MM.1S (cell line): ENCODE measurements at regions not wholly inside any gene's neighbourhood (a gene's known extent, or its start where the extent isn't known, plus 50 kb on each side); places are given as distances from the start of the nearest gene placed in this dataset.

Experiments used
- DNase-seq: peaks from one replicate; pipeline ENCODE4 v3.0.0-alpha.2; 2015
- H2AFZ ChIP-seq: fragments of 300-600 bp; sonication (generic); 2 replicates; pipeline ENCODE4 v1.6.0; 2016; ENCODE audit warnings: antibody characterized with exemption, low read length
- H3F3A ChIP-seq: fragments of 300-600 bp; sonication (generic); 2 replicates; pipeline ENCODE4 v1.6.1; 2016; ENCODE audit warnings: mild to moderate bottlenecking, antibody characterized with exemption, low read length, moderate library complexity, mixed read lengths; ENCODE audit not compliant: insufficient read depth
- H3K27ac ChIP-seq: fragments of 300-600 bp; sonication (generic); 2 replicates; pipeline ENCODE4 v1.5.1; 2016; ENCODE audit warnings: mild to moderate bottlenecking, low read length
- H3K27me3 ChIP-seq: fragments of 300-600 bp; sonication (generic); replicated peaks from 2 replicates; pipeline ENCODE4 v1.6.0; 2016; ENCODE audit warnings: low read length; ENCODE audit not compliant: insufficient read depth
- H3K36me3 ChIP-seq: fragments of 300-600 bp; sonication (generic); replicated peaks from 2 replicates; pipeline ENCODE4 v1.6.1; 2016; ENCODE audit warnings: mild to moderate bottlenecking, low read length, mixed read lengths; ENCODE audit not compliant: insufficient read depth
- H3K4me1 ChIP-seq: fragments of 300-600 bp; sonication (generic); 2 replicates; pipeline ENCODE4 v1.6.1; 2016; ENCODE audit warnings: low read length, mixed read lengths
- H3K4me2 ChIP-seq: fragments of 300-600 bp; sonication (generic); 2 replicates; pipeline ENCODE4 v1.6.0; 2016; ENCODE audit warnings: low read depth, low read length
- H3K4me3 ChIP-seq: fragments of 300-600 bp; sonication (generic); 2 replicates; pipeline ENCODE4 v1.5.1; 2016; ENCODE audit warnings: low read length, mixed read lengths
- H3K79me2 ChIP-seq: fragments of 300-600 bp; sonication (generic); 2 replicates; pipeline ENCODE4 v1.6.1; 2016; ENCODE audit warnings: mixed run types, low read length, mixed read lengths
- H3K9ac ChIP-seq: fragments of 300-600 bp; sonication (generic); 2 replicates; pipeline ENCODE4 v1.6.1; 2016; ENCODE audit warnings: low read length, mixed read lengths
- H3K9me2 ChIP-seq: fragments of 300-600 bp; sonication (generic); replicated peaks from 2 replicates; pipeline ENCODE4 v1.6.1; 2016; ENCODE audit warnings: mild to moderate bottlenecking, low read length, mixed read lengths; ENCODE audit not compliant: insufficient read depth
- H3K9me3 ChIP-seq: fragments of 300-600 bp; sonication (generic); replicated peaks from 2 replicates; pipeline ENCODE4 v1.6.1; 2016; ENCODE audit warnings: mild to moderate bottlenecking, low read length, mixed read lengths; ENCODE audit not compliant: insufficient read depth
- H4K20me1 ChIP-seq: fragments of 300-600 bp; sonication (generic); 2 replicates; pipeline ENCODE4 v1.6.1; 2016; ENCODE audit warnings: mild to moderate bottlenecking, low read length, moderate library complexity, mixed read lengths; ENCODE audit not compliant: insufficient read depth
- EZH2 ChIP-seq: fragments of 300-600 bp; sonication (generic); optimal IDR thresholded peaks from 2 replicates; pipeline ENCODE3; 2017; ENCODE audit warnings: low read depth, mild to moderate bottlenecking, antibody characterized with exemption, low read length, mixed read lengths
- EZH2phosphoT487 ChIP-seq: fragments of 300-600 bp; sonication (generic); IDR thresholded peaks from 2 replicates; pipeline ENCODE4 v1.6.1; 2018; ENCODE audit warnings: antibody characterized with exemption, low read length
- TF ChIP-seq, protein P1 (sequence below): fragments of 300-600 bp; sonication (generic); IDR thresholded peaks from 2 replicates; pipeline ENCODE4 v1.5.1; 2016; ENCODE audit warnings: antibody characterized with exemption, low read length, mixed read lengths

GRCh38 chr21:36605426-36605825, 93.5 kb upstream of the SIM2 start:
- Histone ChIP-seq H3F3A (no peaks in the 10 kb centered on the region), H3K9me2 (no peaks in the 10 kb centered on the region), H3K4me2 (no peak overlapping the region), H3K27me3 (0 out of 2 replicates have a peak, but pooled peaks cover 4% of the 10 kb centered on the region), H3K9ac (no peak overlapping the region), H3K79me2 (no peaks in the 10 kb centered on the region), H3K36me3 (no peaks in the 10 kb centered on the region), H3K9me3 (no peaks in the 10 kb centered on the region), H3K27ac (no peak overlapping the region), H3K4me3 (no peak overlapping the region), H2AFZ (no peak overlapping the region), H4K20me1 (no peaks in the 10 kb centered on the region), H3K4me1 (no peaks in the 10 kb centered on the region)
- no peak for TF ChIP-seq EZH2
- DNase-seq, result no peak

DNA sequence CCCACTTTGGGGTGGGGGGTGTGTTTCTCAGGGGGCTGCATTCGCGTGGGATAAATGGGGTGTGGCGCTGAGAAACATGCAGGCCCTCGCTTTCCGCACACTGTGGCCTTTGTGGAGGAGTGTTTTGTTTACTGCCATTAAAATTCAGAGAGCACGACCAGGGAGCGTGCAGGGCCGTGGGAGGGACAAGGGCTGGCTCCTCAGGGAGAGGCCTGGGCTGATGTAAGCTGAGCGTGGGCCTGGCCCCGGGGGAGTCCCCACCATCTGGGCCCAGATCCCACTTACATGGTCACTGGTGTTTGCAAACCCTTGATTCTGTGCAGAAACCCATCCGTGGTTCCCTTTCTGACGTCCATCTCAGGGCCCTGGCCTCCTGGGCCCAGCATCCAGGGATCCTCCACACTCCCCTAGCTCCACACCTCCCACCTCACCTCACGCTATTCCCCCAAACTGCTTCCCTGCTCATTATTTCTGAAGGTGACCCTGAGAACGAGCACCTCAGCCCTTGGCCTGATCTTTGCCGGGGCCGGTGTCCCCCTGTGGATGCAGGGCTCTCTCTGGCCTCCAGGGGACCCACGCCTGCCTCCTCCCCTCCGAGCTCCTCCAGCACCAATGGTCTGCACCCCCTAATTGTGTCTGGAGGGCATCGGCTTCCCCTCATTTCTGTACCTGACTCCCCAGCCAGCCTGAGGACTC, 92.5 kb upstream of the SIM2 start:
- H4K20me1 ChIP-seq, result no peaks in the 10 kb centered on the region

DNA sequence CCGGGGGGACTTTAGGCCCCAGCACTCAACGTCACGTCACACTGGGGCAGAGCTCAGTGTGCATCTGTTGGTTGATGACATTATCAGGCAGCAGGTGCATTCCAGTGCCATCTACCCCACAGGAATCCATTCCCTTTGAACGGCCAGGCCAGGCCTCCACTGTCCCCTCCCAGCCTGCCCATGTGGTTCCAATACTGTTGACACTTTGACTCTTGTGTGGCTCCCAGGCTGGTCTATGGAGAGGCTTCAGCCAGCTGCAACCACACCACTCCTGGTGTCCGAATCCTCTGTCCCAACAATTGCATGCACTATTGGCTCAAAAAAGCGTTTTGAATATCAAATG, 92.0 kb upstream of the SIM2 start:
- no peaks in the 10 kb centered on the region for H3K79me2 ChIP-seq
- no peak for TF ChIP-seq EZH2
- H3K36me3 ChIP-seq, result no peaks in the 10 kb centered on the region

More for the DNA sequence above, 92.5 kb upstream of the SIM2 start:
- Histone ChIP-seq H3F3A (no peaks in the 10 kb centered on the region), H3K36me3 (no peaks in the 10 kb centered on the region), H3K9ac (no peak overlapping the region), H3K4me3 (no peak overlapping the region), H3K27me3 (0 out of 2 replicates have a peak, but pooled peaks cover 7% of the 10 kb centered on the region), H3K9me2 (no peaks in the 10 kb centered on the region), H2AFZ (no peak overlapping the region), H3K27ac (no peak overlapping the region), H3K4me1 (no peaks in the 10 kb centered on the region), H3K79me2 (no peaks in the 10 kb centered on the region), H3K9me3 (no peaks in the 10 kb centered on the region), H3K4me2 (no peak overlapping the region)
- TF ChIP-seq, protein P1, sequence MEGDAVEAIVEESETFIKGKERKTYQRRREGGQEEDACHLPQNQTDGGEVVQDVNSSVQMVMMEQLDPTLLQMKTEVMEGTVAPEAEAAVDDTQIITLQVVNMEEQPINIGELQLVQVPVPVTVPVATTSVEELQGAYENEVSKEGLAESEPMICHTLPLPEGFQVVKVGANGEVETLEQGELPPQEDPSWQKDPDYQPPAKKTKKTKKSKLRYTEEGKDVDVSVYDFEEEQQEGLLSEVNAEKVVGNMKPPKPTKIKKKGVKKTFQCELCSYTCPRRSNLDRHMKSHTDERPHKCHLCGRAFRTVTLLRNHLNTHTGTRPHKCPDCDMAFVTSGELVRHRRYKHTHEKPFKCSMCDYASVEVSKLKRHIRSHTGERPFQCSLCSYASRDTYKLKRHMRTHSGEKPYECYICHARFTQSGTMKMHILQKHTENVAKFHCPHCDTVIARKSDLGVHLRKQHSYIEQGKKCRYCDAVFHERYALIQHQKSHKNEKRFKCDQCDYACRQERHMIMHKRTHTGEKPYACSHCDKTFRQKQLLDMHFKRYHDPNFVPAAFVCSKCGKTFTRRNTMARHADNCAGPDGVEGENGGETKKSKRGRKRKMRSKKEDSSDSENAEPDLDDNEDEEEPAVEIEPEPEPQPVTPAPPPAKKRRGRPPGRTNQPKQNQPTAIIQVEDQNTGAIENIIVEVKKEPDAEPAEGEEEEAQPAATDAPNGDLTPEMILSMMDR, result no peak
- TF ChIP-seq EZH2, result no peak
- TF ChIP-seq EZH2phosphoT487, result no peak
- peak; percentile 5 for DNase-seq

GRCh38 chr21:36608041-36608896, 90.6 kb upstream of the SIM2 start:
- Histone ChIP-seq H3K9ac (no peak overlapping the region), H3K9me2 (no peaks in the 10 kb centered on the region), H3K4me2 (no peak overlapping the region), H3K36me3 (no peaks in the 10 kb centered on the region), H2AFZ (no peak overlapping the region), H3K4me3 (no peak overlapping the region), H3K79me2 (no peaks in the 10 kb centered on the region), H3K27me3 (peaks cover 7% of the 10 kb centered on the region; the same call in 1 of the 2 replicates), H3F3A (no peaks in the 10 kb centered on the region), H4K20me1 (no peaks in the 10 kb centered on the region), H3K4me1 (no peaks in the 10 kb centered on the region), H3K27ac (no peak overlapping the region), H3K9me3 (no peaks in the 10 kb centered on the region)
- peak; percentile 5 for DNase-seq
- TF ChIP-seq, protein P1, result no peak

More for the DNA sequence above, 92.0 kb upstream of the SIM2 start:
- Histone ChIP-seq H3K9ac (no peak overlapping the region), H3K9me2 (no peaks in the 10 kb centered on the region), H2AFZ (no peak overlapping the region), H3K27me3 (peaks cover 7% of the 10 kb centered on the region; the same call in 1 of the 2 replicates), H3K27ac (no peak overlapping the region), H3F3A (no peaks in the 10 kb centered on the region), H3K4me1 (no peaks in the 10 kb centered on the region), H3K9me3 (no peaks in the 10 kb centered on the region), H3K4me3 (no peak overlapping the region), H4K20me1 (no peaks in the 10 kb centered on the region), H3K4me2 (no peak overlapping the region)
- peak; percentile 1 for DNase-seq
